GM23248 (cell line): ENCODE measurements at regions not wholly inside any gene's neighbourhood (a gene's known extent, or its start where the extent isn't known, plus 50 kb on each side); places are given as distances from the start of the nearest gene placed in this dataset.

ENCODE experiments used
- EZH2 ChIP-seq: fragments of 200-600 bp; sonication (generic); IDR thresholded peaks from 2 replicates; pipeline ENCODE4 v1.6.1; 2018; ENCODE audit warnings: antibody characterized with exemption, mild to moderate bottlenecking; ENCODE audit not compliant: insufficient read depth, poor library complexity, severe bottlenecking
- EZH2phosphoT487 ChIP-seq: fragments of 200-600 bp; sonication (generic); IDR thresholded peaks from 2 replicates; pipeline ENCODE4 v1.6.1; 2018; ENCODE audit warnings: antibody characterized with exemption, moderate library complexity, mild to moderate bottlenecking, low read depth; ENCODE audit not compliant: insufficient read depth

DNA sequence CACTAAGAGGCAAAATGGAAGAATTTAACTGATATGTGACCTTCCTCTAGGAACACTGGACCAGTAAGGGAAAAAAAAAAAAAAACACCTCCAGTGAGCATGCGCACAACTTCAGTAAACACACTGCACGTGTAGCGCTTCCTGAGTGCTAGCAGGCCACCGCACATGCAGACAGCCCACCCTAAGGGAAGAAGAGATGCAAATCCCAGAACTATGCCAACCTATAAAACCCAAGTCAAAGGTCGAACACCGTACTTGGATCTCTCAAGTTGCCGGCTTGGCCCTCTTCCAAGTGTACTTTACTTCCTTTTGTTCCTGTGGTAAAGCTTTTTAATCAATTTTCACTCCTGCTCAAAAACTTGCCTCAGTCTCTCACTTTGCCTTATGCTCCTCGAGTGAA is 64.5 kb upstream of the CADPS start:
- TF ChIP-seq EZH2 (no peak), EZH2phosphoT487 (no peak)
